ENCODE measurements at regions not wholly inside any gene's neighbourhood (a gene's known extent, or its start where the extent isn't known, plus 50 kb on each side); places are given as distances from the start of the nearest gene placed in this dataset.

DNA sequence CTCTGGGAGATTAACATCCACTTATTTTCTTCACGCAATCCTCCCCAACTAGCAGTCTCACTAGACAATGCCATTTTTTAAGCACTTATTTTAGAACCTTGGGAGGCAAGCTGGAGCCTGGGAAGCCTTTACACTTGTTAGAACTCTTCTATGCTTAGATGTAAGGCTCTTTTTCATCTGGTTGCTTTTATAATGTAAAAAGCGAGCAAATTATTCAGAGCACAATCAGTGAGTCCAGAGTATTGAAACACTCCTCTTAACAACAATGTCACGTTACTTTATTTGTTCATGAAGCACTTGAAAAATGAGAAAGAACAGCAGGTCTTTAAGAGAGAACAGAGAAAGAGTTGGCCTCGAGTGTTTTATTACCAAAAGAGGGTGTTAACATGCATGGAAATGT lies 84.1 kb upstream of the SLC8A1 start:
- TF ChIP-seq, protein P1, sequence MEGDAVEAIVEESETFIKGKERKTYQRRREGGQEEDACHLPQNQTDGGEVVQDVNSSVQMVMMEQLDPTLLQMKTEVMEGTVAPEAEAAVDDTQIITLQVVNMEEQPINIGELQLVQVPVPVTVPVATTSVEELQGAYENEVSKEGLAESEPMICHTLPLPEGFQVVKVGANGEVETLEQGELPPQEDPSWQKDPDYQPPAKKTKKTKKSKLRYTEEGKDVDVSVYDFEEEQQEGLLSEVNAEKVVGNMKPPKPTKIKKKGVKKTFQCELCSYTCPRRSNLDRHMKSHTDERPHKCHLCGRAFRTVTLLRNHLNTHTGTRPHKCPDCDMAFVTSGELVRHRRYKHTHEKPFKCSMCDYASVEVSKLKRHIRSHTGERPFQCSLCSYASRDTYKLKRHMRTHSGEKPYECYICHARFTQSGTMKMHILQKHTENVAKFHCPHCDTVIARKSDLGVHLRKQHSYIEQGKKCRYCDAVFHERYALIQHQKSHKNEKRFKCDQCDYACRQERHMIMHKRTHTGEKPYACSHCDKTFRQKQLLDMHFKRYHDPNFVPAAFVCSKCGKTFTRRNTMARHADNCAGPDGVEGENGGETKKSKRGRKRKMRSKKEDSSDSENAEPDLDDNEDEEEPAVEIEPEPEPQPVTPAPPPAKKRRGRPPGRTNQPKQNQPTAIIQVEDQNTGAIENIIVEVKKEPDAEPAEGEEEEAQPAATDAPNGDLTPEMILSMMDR (conservative IDR thresholded peaks at IDR 0.05) = no peak
- TF ChIP-seq EZH2 (IDR thresholded peaks at IDR 0.05; ENCODE audit: low read depth) = no peak

All from PC-9 (cell line).